ENCODE measurements at regions not wholly inside any gene's neighbourhood (a gene's known extent, or its start where the extent isn't known, plus 50 kb on each side); places are given as distances from the start of the nearest gene placed in this dataset.
"Not testable (repeated sequence)": the region's sequence is repeated elsewhere in the genome, so short reads cannot be mapped to it uniquely, and the experiment has no call there.

- no peak for DNase-seq
Measured at GRCh38 chr3:170814822-170815221, 55.2 kb downstream of the RPL22L1 start.

- no peak for DNase-seq
Measured at GRCh38 chr3:170813266-170813665, 56.7 kb downstream of the RPL22L1 start.

- DNase-seq: peak; percentile 84
Measured at GRCh38 chr3:170811928-170812591, 57.9 kb downstream of the RPL22L1 start.

DNA sequence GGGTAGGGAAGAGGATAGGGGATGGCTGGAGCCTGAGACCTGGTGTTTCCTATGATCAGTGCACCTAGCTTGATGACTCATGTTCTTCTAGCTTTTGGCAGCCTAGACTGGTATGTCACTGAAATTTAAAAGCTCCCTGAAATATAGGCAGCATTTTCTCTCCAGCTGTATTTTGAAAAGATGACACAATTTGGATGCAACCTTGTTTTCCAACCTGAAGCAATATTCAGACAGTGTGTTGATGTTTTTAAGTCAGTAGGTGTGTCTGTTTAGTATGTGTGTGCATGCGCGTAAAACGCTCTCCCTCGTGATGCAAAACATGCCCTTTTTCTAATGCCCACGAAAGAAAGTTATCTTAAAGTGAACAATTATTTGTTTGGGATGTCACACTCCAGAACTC is 58.5 kb downstream of the RPL22L1 start:
- no peak for DNase-seq

- no peak for DNase-seq
Measured at GRCh38 chr3:170809975-170810357, 60.0 kb downstream of the RPL22L1 start.

- DNase-seq: no peak
Measured at GRCh38 chr3:170809007-170809974, 60.7 kb downstream of the RPL22L1 start.

DNA sequence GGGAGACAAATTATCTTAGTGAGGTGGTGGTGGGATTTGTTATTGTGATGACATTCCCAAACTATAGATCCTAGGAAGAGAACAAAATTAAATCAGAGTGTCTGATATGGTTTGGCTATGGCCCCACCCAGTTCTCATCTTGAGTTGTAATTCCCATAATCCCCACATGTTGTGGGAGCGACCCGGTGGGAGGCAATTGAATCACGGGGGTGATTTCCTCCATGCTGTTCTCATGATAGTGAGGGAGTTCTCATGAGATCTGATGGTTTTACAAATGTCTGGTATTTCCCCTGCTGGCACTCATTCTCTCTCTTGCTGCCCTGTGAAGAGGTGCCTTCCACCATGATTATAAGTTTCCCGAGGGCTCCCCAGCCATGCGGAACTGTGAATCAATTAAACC is 62.0 kb downstream of the RPL22L1 start:
- DNase-seq: no peak

DNA sequence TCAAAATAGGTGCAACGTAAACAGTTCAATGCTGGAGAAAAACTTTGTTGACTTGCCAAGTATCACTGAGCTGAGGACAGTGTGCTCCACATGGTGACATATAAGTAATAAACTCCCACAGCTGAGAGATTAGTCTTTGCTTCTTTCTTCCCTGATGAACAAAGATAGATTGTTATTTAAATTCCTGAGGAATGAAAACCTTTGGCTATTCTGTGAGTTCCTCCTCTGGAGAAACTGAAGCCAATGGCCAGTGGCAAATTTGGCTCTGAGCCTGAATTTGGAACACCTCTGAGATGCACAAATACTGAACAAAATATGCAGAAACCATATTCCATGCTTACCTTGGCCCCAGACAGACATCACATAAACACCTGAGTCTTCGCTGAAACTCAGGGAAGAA is 63.3 kb downstream of the RPL22L1 start:
- no peak for DNase-seq

- no peak for DNase-seq
Measured at GRCh38 chr3:170806141-170806540, 63.9 kb downstream of the RPL22L1 start.

DNA sequence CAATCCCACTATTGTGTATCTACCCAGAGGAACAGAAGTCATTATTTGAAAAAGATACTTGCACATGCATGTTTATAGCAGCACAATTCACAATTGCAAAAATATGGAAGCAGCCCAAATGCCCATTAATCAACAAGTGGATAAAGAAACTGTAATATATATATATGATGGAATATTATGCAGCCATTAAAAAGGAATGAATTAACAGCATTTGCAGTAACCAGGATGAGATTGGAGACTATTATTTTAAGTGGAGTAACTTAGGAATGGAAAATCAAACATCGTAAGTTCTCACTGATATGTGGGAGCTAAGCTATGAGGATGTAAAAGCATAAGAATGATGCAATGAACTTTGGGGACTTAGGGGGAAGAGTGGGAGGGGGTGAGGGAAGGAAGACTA is 64.7 kb downstream of the RPL22L1 start:
- DNase-seq: not testable (repeated sequence)

- not testable (repeated sequence) for DNase-seq
Measured at GRCh38 chr3:170804634-170805033, 65.4 kb downstream of the RPL22L1 start.

GRCh38 chr3:170804078-170804477 is 65.9 kb downstream of the RPL22L1 start:
- no peak for DNase-seq

GRCh38 chr3:170802164-170803151 is 67.5 kb downstream of the RPL22L1 start:
- no peak for DNase-seq

DNA sequence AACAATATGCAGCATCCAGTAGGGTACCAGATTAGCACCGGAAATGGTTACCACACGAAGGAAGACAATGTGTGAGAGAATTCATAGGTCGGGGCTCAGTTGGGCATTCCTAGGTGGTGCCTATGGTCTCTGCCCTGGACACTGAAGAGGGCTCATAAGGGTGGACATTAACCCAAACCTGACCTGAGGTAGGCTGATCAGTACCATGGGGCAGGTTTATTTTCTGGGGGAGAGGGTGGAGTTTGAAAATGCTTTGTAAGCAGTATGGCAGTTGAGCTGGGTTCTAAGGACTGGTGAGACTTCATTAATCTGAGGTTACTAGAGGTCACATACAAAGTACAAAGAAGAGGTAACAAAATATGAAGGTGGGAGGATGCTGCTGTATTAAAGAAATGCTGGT is 68.4 kb downstream of the RPL22L1 start:
- no peak for DNase-seq

DNA sequence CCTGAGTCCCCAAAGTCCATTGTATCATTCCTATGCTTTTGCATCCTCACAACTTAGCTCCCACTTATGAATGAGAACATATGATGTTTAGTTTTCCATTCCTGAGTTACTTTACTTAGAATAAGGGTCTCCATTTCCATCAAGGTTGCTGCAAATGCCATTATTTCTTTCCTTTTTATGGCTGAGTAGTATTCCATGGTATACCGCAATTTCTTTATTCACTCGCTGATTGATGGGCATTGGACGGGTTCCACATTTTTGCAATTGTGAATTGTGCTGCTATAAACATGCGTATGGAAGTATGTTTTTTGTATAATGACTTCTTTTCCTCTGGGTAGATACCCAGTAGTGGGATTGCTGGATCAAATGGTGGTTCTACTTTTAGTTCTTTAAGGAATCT is 69.7 kb downstream of the RPL22L1 start:
- not testable (repeated sequence) for DNase-seq

- DNase-seq: no peak
Measured at GRCh38 chr3:170799009-170799408, 71.0 kb downstream of the RPL22L1 start.

DNA sequence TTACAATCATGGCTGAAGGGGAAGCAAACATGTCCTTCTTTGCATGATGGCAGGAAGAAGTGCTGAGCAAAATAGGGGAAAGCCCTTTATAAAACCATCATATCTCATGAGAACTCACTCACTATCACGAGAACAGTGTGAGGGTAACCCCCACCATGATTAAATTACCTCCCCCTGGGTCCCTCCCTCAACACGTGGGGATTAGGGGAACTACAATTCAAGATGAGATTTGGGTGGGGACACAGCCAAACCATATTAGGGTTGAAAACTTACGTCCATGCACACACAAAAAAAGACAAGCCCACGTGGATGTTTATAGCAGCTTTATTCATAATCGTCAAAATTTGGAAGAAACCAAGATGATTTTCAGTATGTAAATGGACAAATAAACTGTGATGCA is 72.3 kb downstream of the RPL22L1 start:
- no peak for DNase-seq

DNA sequence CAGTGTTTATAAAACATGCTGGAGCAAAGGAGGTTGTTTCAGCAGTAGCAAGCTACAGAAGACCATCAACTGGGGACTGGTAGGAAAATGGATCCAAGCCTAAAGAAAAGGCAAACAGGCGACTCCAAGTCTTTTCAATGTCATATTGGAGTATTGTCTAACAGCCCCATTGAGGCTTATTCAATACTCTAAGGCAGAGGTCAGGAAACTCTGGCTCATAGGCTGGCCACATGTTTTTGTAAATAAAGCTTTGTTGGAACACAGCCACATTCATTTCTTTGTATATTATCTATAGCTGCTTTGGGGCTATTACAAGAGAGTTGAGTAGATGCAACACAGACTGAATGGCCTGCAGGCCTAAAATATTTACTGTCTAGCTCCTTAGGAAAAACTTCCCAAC is 77.5 kb downstream of the RPL22L1 start:
- DNase-seq: no peak

GRCh38 chr3:170790647-170791046 is 79.3 kb downstream of the RPL22L1 start:
- DNase-seq: no peak

- no peak for DNase-seq
Measured at GRCh38 chr3:170787464-170787863, 82.5 kb downstream of the RPL22L1 start.

DNA sequence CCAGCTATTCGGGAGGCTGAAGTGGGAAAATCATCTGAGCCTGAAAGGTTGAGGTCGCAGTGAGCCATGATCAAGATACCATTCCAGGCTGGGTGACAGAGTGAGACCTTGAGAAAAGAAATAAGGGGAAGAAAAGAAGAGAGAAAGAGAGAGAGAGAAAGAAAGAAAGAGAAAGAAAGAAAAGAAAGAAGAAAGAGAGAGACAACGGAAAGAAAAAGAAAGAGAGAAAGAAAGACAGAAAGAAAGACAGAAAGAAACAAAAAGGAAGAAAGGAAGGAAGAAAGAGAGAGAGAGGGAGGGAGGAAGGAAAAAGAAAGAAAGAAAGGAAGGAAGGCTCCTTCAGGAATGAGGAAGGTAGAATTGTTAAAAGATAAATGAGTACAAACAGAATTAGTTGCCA is 84.5 kb downstream of the RPL22L1 start:
- DNase-seq: no peak

DNA sequence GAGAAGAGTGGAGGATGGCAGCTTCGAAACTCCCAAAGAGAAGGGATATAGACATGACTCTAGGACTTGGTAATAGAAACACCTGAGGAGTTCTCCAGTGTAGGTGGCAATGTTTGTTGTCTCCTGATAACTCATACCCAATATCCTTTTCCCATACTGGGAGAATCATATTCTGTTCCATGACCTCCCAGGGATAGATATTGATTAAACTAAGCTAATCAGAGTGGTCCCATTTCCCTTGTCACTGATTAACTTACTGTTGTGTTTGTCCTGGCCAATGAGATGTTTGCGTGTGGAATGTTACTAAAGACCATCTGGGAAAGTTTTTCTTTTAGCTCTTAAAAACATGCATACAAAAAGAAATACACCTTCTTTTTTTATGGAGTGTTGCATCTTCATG is 85.6 kb downstream of the RPL22L1 start:
- no peak for DNase-seq

DNA sequence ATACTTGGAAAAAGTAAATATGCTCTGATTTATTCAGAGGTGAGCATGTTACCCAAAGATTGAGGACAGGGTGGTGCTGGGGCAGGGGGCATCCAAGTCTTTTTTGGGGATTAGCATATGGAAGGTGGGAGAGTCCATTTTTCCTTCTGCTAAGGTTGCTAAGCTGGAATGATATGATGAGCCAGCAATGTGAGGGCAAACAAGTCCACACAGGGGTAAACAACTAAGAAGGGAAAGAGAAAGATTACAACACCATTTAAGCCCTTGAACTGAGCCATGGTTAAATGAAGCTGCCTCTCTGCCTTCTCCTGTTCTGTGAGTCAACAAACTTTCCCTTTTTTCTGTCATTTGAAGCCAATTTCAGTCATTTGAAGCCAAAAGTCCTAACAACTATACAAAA is 89.0 kb downstream of the RPL22L1 start:
- DNase-seq: no peak
